ENCODE measurements at regions not wholly inside any gene's neighbourhood (a gene's known extent, or its start where the extent isn't known, plus 50 kb on each side); places are given as distances from the start of the nearest gene placed in this dataset.
"Not testable (repeated sequence)": the region's sequence is repeated elsewhere in the genome, so short reads cannot be mapped to it uniquely, and the experiment has no call there.

DNA sequence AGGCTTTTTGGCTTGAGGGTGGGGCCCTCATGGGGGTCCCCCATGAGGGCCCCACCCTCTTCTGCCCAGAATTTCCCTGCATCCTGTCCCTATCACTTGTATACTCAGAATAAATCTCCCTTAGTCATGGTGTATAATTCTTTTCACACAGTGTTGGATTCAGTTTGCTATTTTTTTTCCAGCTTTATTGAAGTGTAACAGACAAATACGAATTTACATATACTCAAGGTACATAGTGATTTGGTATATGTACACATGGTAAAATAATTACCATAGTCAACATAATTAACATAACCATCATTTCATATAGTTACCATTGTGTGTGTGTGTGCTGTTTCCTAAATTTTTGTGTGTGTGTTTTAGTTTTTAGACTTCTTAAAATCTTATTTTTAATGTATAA, 289.4 kb downstream of the CNTNAP3B start:
- not testable (repeated sequence) for H3K27me3 Mint-ChIP-seq (ENCODE audit: low read depth); H3K27ac Mint-ChIP-seq (ENCODE audit: unreplicated experiment); H3K4me1 Mint-ChIP-seq; DNase-seq (ENCODE audit: low read depth, low spot score); H3K4me3 Mint-ChIP-seq; H3K9me3 Mint-ChIP-seq; H3K36me3 Mint-ChIP-seq (ENCODE audit: low read depth)

DNA sequence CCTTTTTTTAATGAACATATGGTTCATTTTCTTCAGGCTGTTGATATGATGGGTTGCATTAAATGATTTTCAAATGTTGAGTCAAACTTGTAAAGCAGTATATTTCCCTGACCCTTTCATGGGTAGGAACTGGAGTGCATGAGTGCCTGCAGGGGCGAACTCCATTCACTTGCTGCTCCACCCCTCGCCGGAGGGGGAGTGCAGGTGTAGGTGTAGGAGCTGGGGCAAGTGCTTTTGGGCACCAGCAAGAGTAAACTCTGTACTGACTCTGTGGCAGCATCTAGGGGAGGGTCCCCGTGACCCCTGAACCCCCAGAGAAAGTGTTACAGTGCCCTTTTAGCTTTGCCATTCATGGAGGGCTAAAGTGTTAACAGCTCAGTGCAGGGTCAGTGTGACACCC, 290.3 kb downstream of the CNTNAP3B start:
- H3K27ac Mint-ChIP-seq (ENCODE audit: unreplicated experiment); H3K36me3 Mint-ChIP-seq (ENCODE audit: low read depth); H3K27me3 Mint-ChIP-seq (ENCODE audit: low read depth); H3K9me3 Mint-ChIP-seq; DNase-seq (ENCODE audit: low read depth, low spot score); H3K4me1 Mint-ChIP-seq; H3K4me3 Mint-ChIP-seq: not testable (repeated sequence)

DNA sequence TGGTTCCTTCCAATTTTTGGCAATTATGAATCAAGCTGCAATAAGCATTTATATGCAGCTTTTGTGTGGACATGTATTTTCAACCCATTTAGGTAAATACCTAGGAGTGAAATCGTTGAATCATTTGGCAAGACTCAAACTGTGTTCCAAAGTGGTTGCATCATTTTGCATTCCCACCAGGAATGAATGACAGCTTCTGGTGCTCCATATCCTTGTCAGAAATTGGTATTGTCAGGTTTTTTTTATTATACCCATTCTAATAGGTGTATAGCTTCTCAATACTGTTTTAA, 290.7 kb downstream of the CNTNAP3B start:
- not testable (repeated sequence) for H3K9me3 Mint-ChIP-seq; H3K27me3 Mint-ChIP-seq (ENCODE audit: low read depth)

DNA sequence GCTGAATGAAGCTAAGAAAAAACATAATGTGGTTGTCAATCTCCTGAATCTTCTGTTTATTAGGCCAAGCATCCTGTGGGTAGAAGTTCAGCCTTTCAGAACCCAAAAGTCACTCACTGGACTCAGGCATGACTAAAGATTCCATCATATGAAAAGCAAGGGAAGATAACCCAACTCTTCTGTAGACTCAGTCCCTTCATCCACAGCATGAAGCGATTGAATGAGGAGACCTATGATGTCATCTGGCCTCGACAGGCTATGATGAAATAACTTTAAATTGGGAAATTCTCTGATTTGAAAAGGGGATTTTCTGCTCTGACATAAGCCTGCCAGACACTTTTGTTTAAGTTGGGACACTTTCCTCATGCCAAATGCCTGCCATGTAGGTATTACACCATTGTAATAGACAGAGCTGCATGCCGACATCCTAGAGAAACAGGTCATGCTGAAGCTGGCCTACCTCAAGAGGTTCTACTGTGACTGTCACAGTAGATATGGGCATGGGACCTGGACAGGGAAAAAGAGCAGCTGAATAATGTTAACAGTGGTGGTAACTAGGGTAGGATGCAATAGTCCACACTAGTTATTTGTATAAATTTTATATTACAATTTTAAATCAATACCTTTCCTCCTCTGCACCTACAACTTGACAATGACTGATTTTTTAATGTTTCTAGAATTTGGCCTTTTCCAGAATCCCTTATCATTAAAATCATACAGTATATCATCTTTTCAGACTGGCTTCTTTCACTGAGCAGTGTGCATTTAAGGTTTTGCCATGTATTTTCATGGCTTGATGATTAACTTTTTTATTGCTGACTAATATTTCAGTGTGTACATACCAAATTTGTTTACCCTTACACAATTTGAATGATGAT, 291.3 kb downstream of the CNTNAP3B start:
- not testable (repeated sequence) for H3K27me3 Mint-ChIP-seq (ENCODE audit: low read depth); DNase-seq (ENCODE audit: low read depth, low spot score); H3K9me3 Mint-ChIP-seq; H3K27ac Mint-ChIP-seq (ENCODE audit: unreplicated experiment); H3K36me3 Mint-ChIP-seq (ENCODE audit: low read depth); H3K4me3 Mint-ChIP-seq; H3K4me1 Mint-ChIP-seq

More for the DNA sequence above, 290.7 kb downstream of the CNTNAP3B start:
- not testable (repeated sequence) for DNase-seq (ENCODE audit: low read depth, low spot score); H3K36me3 Mint-ChIP-seq (ENCODE audit: low read depth); H3K4me3 Mint-ChIP-seq; H3K4me1 Mint-ChIP-seq; H3K27ac Mint-ChIP-seq (ENCODE audit: unreplicated experiment)

DNA sequence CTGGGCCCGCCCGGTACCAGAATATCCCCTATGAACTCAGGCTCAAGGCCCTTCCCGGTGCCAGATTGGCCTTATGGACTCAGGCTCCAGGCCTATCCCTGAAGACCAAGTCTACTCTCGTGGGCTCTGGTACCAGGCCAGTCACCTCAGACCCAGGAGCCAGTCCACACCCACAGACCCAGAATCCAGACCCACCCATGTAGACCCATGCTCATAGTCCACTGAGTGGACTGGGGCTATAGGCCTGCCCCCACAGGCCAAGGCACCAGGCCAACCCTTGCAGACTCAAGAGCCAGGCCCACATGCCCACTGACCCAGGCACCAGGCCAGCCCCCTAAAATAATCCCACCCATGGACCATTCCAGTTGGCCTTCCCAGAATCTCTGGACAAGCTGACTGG, 296.1 kb downstream of the CNTNAP3B start:
- not testable (repeated sequence) for H3K27me3 Mint-ChIP-seq (ENCODE audit: low read depth); DNase-seq (ENCODE audit: low read depth, low spot score); H3K4me1 Mint-ChIP-seq; H3K9me3 Mint-ChIP-seq; H3K4me3 Mint-ChIP-seq; H3K36me3 Mint-ChIP-seq (ENCODE audit: low read depth); H3K27ac Mint-ChIP-seq (ENCODE audit: unreplicated experiment)

DNA sequence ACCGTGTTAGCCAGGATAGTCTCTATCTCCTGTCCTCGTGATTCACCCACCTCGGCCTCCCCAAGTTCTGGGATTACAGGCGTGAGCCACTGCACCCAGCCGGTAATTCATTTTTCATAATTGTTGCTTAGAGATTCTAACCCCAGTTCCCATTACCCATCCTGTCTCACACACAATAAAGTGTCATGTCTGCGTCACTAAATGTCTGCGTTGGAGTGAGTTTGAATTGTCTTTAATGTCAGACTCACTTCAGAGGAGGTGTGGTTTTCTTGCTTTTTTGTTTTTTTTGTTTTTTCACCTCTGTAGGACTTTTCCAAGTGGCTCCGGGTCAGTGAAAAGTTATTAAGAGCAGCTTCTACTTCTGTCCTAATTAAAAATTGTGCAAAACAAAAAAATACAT, 304.5 kb downstream of the CNTNAP3B start:
- H3K4me3 Mint-ChIP-seq; H3K36me3 Mint-ChIP-seq (ENCODE audit: low read depth); H3K27me3 Mint-ChIP-seq (ENCODE audit: low read depth); H3K27ac Mint-ChIP-seq (ENCODE audit: unreplicated experiment); H3K9me3 Mint-ChIP-seq; H3K4me1 Mint-ChIP-seq; DNase-seq (ENCODE audit: low read depth, low spot score): not testable (repeated sequence)

DNA sequence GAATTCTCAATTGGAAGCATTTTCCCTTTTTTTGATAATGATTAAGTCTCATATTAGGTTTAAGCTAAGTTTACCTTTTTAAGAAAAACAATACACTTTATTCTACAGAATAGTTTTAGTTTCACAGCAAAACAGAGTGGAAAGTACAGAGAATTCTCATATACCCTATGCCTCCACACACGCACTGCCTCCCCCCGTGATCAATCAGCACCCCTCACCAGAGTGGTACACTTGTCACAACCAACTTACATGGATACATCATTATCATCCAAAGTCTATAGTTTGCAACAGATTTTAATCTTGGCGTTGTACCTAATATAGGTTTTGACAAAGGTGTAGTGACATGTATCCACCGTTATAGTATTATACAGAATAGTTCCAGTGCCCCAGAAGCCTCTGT, 326.5 kb downstream of the CNTNAP3B start:
- not testable (repeated sequence) for H3K27me3 Mint-ChIP-seq (ENCODE audit: low read depth); DNase-seq (ENCODE audit: low read depth, low spot score); H3K36me3 Mint-ChIP-seq (ENCODE audit: low read depth); H3K4me3 Mint-ChIP-seq; H3K27ac Mint-ChIP-seq (ENCODE audit: unreplicated experiment); H3K4me1 Mint-ChIP-seq; H3K9me3 Mint-ChIP-seq

DNA sequence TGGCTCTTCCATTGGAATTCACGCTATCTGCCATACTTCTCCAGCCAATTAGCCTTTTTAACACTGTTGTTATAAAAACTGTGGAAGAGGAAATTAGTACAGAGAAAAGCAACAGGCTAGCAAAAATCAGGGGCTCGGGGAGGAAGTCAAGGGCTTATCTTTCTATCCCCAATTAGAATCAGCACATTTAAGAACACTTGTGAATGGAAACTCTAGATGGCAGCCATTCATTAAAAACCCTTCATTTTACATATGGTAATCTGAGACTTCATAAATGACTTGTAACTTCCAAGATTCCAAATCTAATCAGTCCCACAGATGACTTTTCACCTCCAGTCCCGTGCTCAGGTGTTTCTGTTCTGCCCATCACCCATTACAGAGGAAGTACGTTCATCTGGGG, 330.5 kb downstream of the CNTNAP3B start:
- not testable (repeated sequence) for H3K9me3 Mint-ChIP-seq; H3K27me3 Mint-ChIP-seq (ENCODE audit: low read depth); H3K4me3 Mint-ChIP-seq; H3K4me1 Mint-ChIP-seq; H3K27ac Mint-ChIP-seq (ENCODE audit: unreplicated experiment); DNase-seq (ENCODE audit: low read depth, low spot score); H3K36me3 Mint-ChIP-seq (ENCODE audit: low read depth)

DNA sequence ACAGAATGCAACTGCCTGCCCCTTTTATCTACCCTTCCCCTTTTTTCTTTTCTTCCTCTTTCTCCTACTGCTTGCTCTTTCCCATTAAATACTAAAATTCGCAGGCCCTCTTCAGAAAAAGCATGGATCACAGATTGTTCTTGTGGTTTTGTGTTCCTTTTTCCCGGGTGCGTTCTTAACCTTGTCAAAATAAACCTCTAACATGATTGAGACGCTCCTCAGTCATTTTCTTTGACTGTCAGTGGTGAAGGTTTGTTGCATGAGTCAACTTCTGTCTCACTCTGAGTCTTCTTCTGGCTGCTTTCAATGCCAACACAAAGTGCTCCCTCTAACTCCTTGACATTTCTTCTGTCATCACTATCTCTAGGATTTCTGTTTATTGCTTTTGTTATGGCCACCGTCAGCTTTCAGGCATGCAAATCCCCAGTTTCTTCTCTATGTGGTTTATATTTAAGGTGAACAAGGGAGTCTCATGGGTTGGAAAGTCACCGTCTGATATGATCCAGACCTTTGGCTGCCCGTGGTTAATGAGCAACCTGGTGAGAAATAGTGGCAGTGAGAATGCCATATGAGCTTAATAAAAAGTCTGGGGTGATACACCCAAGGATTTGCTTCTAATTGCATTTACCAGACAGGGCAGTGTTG, 338.4 kb downstream of the CNTNAP3B start:
- DNase-seq (ENCODE audit: low read depth, low spot score); H3K27me3 Mint-ChIP-seq (ENCODE audit: low read depth); H3K36me3 Mint-ChIP-seq (ENCODE audit: low read depth); H3K4me3 Mint-ChIP-seq; H3K27ac Mint-ChIP-seq (ENCODE audit: unreplicated experiment); H3K9me3 Mint-ChIP-seq: not testable (repeated sequence)
- H3K4me1 Mint-ChIP-seq: peaks cover 13% of the 10 kb centered on the region

DNA sequence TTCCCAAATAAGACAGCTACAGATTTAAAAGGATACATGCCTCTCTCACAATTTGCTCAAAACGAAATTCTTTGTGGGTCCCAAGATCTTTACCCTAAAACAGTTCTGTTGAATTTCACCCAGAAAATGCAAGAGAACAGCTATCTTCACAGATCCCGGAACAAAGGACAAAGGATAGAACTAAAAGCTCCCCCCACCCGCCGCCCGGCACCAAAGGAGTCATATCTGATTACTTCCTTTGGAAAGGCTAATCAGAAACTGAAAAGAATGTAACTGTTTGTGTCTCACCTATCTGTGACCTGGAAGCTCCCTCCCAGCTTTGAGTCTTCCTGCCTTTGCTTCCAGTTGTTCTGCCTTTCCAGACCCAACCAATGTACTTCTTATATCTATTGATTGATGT, 339.2 kb downstream of the CNTNAP3B start:
- H3K27me3 Mint-ChIP-seq (ENCODE audit: low read depth); H3K27ac Mint-ChIP-seq (ENCODE audit: unreplicated experiment); DNase-seq (ENCODE audit: low read depth, low spot score); H3K36me3 Mint-ChIP-seq (ENCODE audit: low read depth); H3K9me3 Mint-ChIP-seq; H3K4me3 Mint-ChIP-seq: not testable (repeated sequence)
- H3K4me1 Mint-ChIP-seq: peaks cover 13% of the 10 kb centered on the region

DNA sequence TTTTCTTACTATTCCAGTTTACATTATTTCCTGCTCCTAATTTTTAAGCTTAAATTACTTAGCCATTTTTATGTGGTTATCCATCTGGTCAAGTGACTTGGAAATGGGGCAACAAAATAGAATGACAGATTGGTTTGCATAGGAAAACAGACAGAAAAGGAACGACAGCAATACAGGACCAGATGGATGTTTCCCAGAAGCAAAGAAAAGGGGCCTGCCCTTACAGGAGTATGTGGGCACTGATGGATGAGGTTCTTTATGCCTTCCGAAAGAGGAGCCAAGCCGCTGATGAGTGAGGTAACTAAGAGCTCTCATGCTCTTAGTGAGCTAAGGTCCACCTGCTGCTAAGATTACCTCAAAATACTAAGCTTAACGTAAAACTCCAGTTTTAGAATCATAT, 339.8 kb downstream of the CNTNAP3B start:
- H3K4me3 Mint-ChIP-seq; H3K9me3 Mint-ChIP-seq; DNase-seq (ENCODE audit: low read depth, low spot score); H3K27ac Mint-ChIP-seq (ENCODE audit: unreplicated experiment); H3K36me3 Mint-ChIP-seq (ENCODE audit: low read depth); H3K27me3 Mint-ChIP-seq (ENCODE audit: low read depth): not testable (repeated sequence)
- peaks cover 13% of the 10 kb centered on the region for H3K4me1 Mint-ChIP-seq

DNA sequence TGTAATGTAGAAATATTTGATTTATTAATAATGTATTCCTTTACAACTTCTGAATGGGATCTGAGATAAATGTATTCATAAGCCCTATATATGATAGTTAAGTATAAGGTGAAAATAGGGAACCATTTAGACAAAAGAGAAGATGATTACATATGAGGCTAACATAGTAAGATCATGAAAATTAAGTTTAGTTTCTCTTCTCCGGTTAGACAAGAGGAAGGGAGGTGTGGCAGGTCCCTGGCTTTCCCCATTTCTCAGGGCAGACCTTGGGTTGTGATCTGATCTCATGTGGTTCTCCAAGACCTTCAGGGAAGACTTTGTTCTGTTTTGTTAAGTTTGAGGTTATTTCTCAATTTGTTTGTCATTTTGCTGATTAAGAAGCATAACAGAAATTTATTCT, 341.3 kb downstream of the CNTNAP3B start:
- not testable (repeated sequence) for DNase-seq (ENCODE audit: low read depth, low spot score); H3K27me3 Mint-ChIP-seq (ENCODE audit: low read depth)
- peaks cover 13% of the 10 kb centered on the region for H3K4me1 Mint-ChIP-seq

DNA sequence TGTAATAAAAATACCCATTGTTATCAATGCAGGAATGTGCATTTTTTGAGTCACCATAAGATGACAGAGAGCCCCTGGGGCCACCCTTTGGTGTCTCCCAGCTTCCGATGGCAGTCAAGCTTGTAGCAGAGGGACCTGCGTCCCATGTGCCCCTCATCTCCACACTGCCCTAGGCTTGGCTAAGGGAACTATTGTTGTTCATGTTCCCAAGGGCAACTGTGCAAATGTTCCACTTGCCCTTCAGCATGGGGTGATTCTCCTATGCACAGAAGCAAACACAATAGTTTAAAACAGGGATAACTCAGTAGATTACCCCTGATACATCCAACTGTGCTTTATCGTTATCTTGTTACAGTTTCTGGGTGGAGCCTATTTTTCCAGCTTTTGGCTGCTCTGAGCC, 342.0 kb downstream of the CNTNAP3B start:
- H3K4me3 Mint-ChIP-seq; H3K36me3 Mint-ChIP-seq (ENCODE audit: low read depth); DNase-seq (ENCODE audit: low read depth, low spot score); H3K9me3 Mint-ChIP-seq; H3K27me3 Mint-ChIP-seq (ENCODE audit: low read depth); H3K27ac Mint-ChIP-seq (ENCODE audit: unreplicated experiment): not testable (repeated sequence)
- peaks cover 13% of the 10 kb centered on the region for H3K4me1 Mint-ChIP-seq

More for the DNA sequence above, 341.3 kb downstream of the CNTNAP3B start:
- not testable (repeated sequence) for H3K36me3 Mint-ChIP-seq (ENCODE audit: low read depth); H3K4me3 Mint-ChIP-seq; H3K27ac Mint-ChIP-seq (ENCODE audit: unreplicated experiment); H3K9me3 Mint-ChIP-seq

DNA sequence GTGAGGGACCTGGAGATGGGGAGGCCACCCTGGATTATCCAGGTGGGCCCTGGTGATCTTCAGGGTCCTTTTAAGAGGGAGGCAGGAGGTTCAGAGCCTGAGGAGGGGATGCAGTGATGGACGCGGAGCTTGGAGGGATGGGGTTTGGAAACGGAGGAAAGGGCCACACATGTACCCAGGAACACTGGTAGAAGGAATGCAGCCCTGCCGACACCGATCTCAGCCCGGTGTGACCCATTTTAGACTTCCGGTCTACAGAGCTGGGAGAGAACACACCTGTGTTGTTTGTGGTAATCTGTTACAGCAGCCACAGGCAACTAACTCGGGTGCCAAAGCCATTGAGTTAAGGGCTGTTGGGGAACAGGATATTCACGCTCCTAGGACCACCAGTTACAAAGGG, 345.2 kb downstream of the CNTNAP3B start:
- H3K4me1 Mint-ChIP-seq; H3K27me3 Mint-ChIP-seq (ENCODE audit: low read depth); H3K36me3 Mint-ChIP-seq (ENCODE audit: low read depth); DNase-seq (ENCODE audit: low read depth, low spot score); H3K4me3 Mint-ChIP-seq; H3K9me3 Mint-ChIP-seq; H3K27ac Mint-ChIP-seq (ENCODE audit: unreplicated experiment): not testable (repeated sequence)

Data from neural crest cell (in vitro differentiated cells).